HEK293 (cell line): ENCODE measurements at regions not wholly inside any gene's neighbourhood (a gene's known extent, or its start where the extent isn't known, plus 50 kb on each side); places are given as distances from the start of the nearest gene placed in this dataset.

ENCODE experiments used
- CTCF ChIP-seq: fragments of 450-650 bp; formaldehyde crosslinking; IDR thresholded peaks from 2 replicates; pipeline ENCODE4 v1.5.1; 2016; ENCODE audit warnings: missing biosample characterization, missing genetic modification characterization
- HIC1 ChIP-seq: fragments of 450-650 bp; formaldehyde crosslinking; IDR thresholded peaks from 2 replicates; pipeline ENCODE4 v1.5.1; 2016; ENCODE audit warnings: missing biosample characterization, missing genetic modification characterization
- REST ChIP-seq: fragments of 450-650 bp; formaldehyde crosslinking; IDR thresholded peaks from 2 replicates; pipeline ENCODE4 v1.5.1; 2016; ENCODE audit warnings: missing biosample characterization, missing genetic modification characterization
- ZBTB1 ChIP-seq: fragments of 450-650 bp; formaldehyde crosslinking; IDR thresholded peaks from 2 replicates; pipeline ENCODE4 v1.5.1; 2016; ENCODE audit warnings: missing biosample characterization, missing genetic modification characterization
- ZFHX2 ChIP-seq: fragments of 450-650 bp; formaldehyde crosslinking; conservative IDR thresholded peaks from 2 replicates; pipeline ENCODE4 v1.5.1; 2016; ENCODE audit warnings: missing biosample characterization, missing genetic modification characterization
- ZFP3 ChIP-seq: fragments of 450-650 bp; formaldehyde crosslinking; IDR thresholded peaks from 2 replicates; pipeline ENCODE4 v1.5.1; 2016; ENCODE audit warnings: low read depth, missing biosample characterization, missing genetic modification characterization
- ZNF555 ChIP-seq: fragments of 450-650 bp; formaldehyde crosslinking; conservative IDR thresholded peaks from 2 replicates; pipeline ENCODE4 v1.5.1; 2017; ENCODE audit warnings: missing biosample characterization, mild to moderate bottlenecking, missing genetic modification characterization, inconsistent platforms
- ZNF623 ChIP-seq: fragments of 450-650 bp; formaldehyde crosslinking; IDR thresholded peaks from 2 replicates; pipeline ENCODE4 v1.5.1; 2016; ENCODE audit warnings: missing biosample characterization, missing genetic modification characterization
- ZNF629 ChIP-seq: fragments of 450-650 bp; formaldehyde crosslinking; IDR thresholded peaks from 2 replicates; pipeline ENCODE4 v1.5.1; 2017; ENCODE audit warnings: missing biosample characterization, missing genetic modification characterization
- ZNF701 ChIP-seq: fragments of 450-650 bp; formaldehyde crosslinking; IDR thresholded peaks from 2 replicates; pipeline ENCODE4 v1.5.1; 2016; ENCODE audit warnings: missing biosample characterization, missing genetic modification characterization

- no peak for TF ChIP-seq ZFP3 (tag by site-specific recombination)
- TF ChIP-seq CTCF (tag by site-specific recombination), result no peak
- TF ChIP-seq REST, result no peak
- TF ChIP-seq ZNF701 (tag by site-specific recombination), result no peak
- TF ChIP-seq ZNF555 (tag by site-specific recombination), result no peak
- no peak for TF ChIP-seq ZBTB1 (tag by site-specific recombination)
- no peak for TF ChIP-seq HIC1
- no peak for TF ChIP-seq ZNF629 (tag by site-specific recombination)
- no peak for TF ChIP-seq ZNF623 (tag by site-specific recombination)
- no peak for TF ChIP-seq ZFHX2 (tag by site-specific recombination)
Measured at GRCh38 chr21:41567901-41568510, 60.0 kb upstream of the TMPRSS2 start.
